K562 (cell line): ENCODE measurements at regions not wholly inside any gene's neighbourhood (a gene's known extent, or its start where the extent isn't known, plus 50 kb on each side); places are given as distances from the start of the nearest gene placed in this dataset.

ENCODE experiments used
- ATAC-seq: fragments of 200-7000 bp; cut with Tn5 transposase; 3 replicates; pipeline ENCODE4 v1.9.1; 2020; ENCODE audit warnings: moderate library complexity
- BruUV-seq: library from RNA; stranded (reverse); fragments of 400-500 nt; replicated peaks from 2 replicates; lab custom pipeline; 2021; lab: Mats Ljungman, UMichigan
- CTCF ChIA-PET: fragments of 300-600 bp; formaldehyde crosslinking; extraction: SDS; loops from one replicate; lab custom pipeline; 2021; ENCODE audit warnings: low intra/inter-chr PET ratio; lab: Yijun Ruan, JAX
- POLR2A ChIA-PET: fragments of 300-600, 350-650 bp; sonication (Branson Sonifier 250); formaldehyde crosslinking; extraction: SDS; loops from one replicate; lab custom pipeline; 2021; ENCODE audit warnings: antibody characterized with exemption, inconsistent platforms; lab: Yijun Ruan, JAX
- DNase-seq, 4 experiments: peaks; one replicate each; pipeline versions ENCODE4 v3.0.0 to v3.0.0-alpha.2; 2011 to 2018; ENCODE audit warnings: low spot score in 3 of 4, mixed read lengths in 3 of 4; ENCODE audit errors: extremely low read depth in 1 of 4
- FAIRE-seq: peaks from 2 replicates; lab custom pipeline; 2011; peaks lifted over from hg19 to GRCh38; lab: Jason Lieb, UNC
- H2AFZ ChIP-seq: 2 replicates; pipeline ENCODE4 v1.6.0; 2011; ENCODE audit warnings: low read depth, low read length, control low read depth, inconsistent platforms
- H3K27ac ChIP-seq: fragments of 200-600 bp; 3 replicates; pipeline ENCODE4 v1.8.0; 2011; ENCODE audit warnings: low read depth, mild to moderate bottlenecking, control low read depth, inconsistent platforms, low read length, moderate library complexity, mixed read lengths; ENCODE audit errors: extremely low read depth
- H3K27me3 ChIP-seq, 2 experiments: fragments of 300-600 bp in 1 of 2; 2 replicates in 1 of 2; 3 replicates in 1 of 2; pipeline versions ENCODE4 v1.6.0 to v1.8.0; 2011; ENCODE audit warnings: inconsistent platforms in 2 of 2, low read length in 2 of 2, mild to moderate bottlenecking in 1 of 2, mixed read lengths in 1 of 2, moderate library complexity in 1 of 2; ENCODE audit not compliant: control insufficient read depth in 2 of 2, insufficient read depth in 2 of 2
- H3K36me3 ChIP-seq: fragments of 300-600 bp; 3 replicates; pipeline ENCODE4 v1.8.0; 2011; ENCODE audit warnings: mild to moderate bottlenecking, low read length, inconsistent platforms; ENCODE audit not compliant: control insufficient read depth, insufficient read depth
- H3K4me1 ChIP-seq, 2 experiments: fragments of 200-600 bp in 1 of 2; replicated peaks in 1 of 2; 2 replicates in 1 of 2; 3 replicates in 1 of 2; pipeline versions ENCODE4 v1.5.1 to v1.8.0; 2011; ENCODE audit warnings: inconsistent platforms in 2 of 2, low read length in 2 of 2, mild to moderate bottlenecking in 1 of 2, mixed read lengths in 1 of 2, moderate library complexity in 1 of 2; ENCODE audit not compliant: control insufficient read depth in 2 of 2, insufficient read depth in 2 of 2
- H3K4me2 ChIP-seq: 2 replicates; pipeline ENCODE4 v1.6.1; 2011; ENCODE audit warnings: low read length, control low read depth, inconsistent platforms, mixed read lengths; ENCODE audit not compliant: insufficient read depth
- H3K4me3 ChIP-seq: fragments of 200-600 bp; sonication (generic), shearing (Covaris generic); 2 replicates; pipeline ENCODE4 v1.5.1; 2016; ENCODE audit warnings: control low read depth, inconsistent platforms
- H3K79me2 ChIP-seq: fragments of 200-600 bp; 3 replicates; pipeline ENCODE4 v1.8.0; 2011; ENCODE audit warnings: low read length, inconsistent platforms; ENCODE audit not compliant: control insufficient read depth, insufficient read depth
- H3K9ac ChIP-seq, 2 experiments: 2 replicates each; pipeline versions ENCODE4 v1.6.0 to v1.6.1; 2011; ENCODE audit warnings: low read depth in 2 of 2, low read length in 2 of 2, control low read depth in 1 of 2, inconsistent platforms in 1 of 2, mild to moderate bottlenecking in 1 of 2, mixed read lengths in 1 of 2; ENCODE audit not compliant: insufficient read depth in 1 of 2
- H3K9me1 ChIP-seq: one replicate; pipeline ENCODE4 v1.6.0; 2011; ENCODE audit warnings: inconsistent platforms, mild to moderate bottlenecking, low read length, moderate library complexity; ENCODE audit not compliant: control insufficient read depth, insufficient read depth
- H3K9me3 ChIP-seq: replicated peaks from 2 replicates; pipeline ENCODE4 v1.5.1; 2011; ENCODE audit warnings: low read depth, low read length, inconsistent platforms; ENCODE audit not compliant: control insufficient read depth, insufficient read depth
- H4K20me1 ChIP-seq: replicated peaks from 2 replicates; pipeline ENCODE4 v1.6.1; 2011; ENCODE audit warnings: low read length, inconsistent platforms, mixed read lengths; ENCODE audit not compliant: control insufficient read depth, insufficient read depth
- CBFA2T2 ChIP-seq: fragments of 450-650 bp; conservative IDR thresholded peaks from 2 replicates; pipeline ENCODE4 v1.6.1; 2017; ENCODE audit warnings: mild to moderate bottlenecking
- MEIS2 ChIP-seq: fragments of 450-650 bp; IDR thresholded peaks from 2 replicates; pipeline ENCODE4 v1.6.1; 2014; ENCODE audit warnings: mild to moderate bottlenecking; ENCODE audit not compliant: partially characterized antibody
- MTA3 ChIP-seq: fragments of 450-650 bp; formaldehyde crosslinking; IDR thresholded peaks from 2 replicates; pipeline ENCODE4 v1.6.1; 2017; ENCODE audit warnings: mild to moderate bottlenecking, borderline replicate concordance
- NR3C1 ChIP-seq: sonication (generic); formaldehyde crosslinking; IDR thresholded peaks from 2 replicates; pipeline ENCODE4 v1.8.1; 2022; ENCODE audit warnings: missing genetic modification reagents
- ZNF24 ChIP-seq: fragments of 450-650 bp; IDR thresholded peaks from 2 replicates; pipeline ENCODE4 v1.6.1; 2016
- ZNF408 ChIP-seq: fragments of 250-450 bp; sonication (Bioruptor Pico); IDR thresholded peaks from 2 replicates; pipeline ENCODE4 v1.4.0; 2020; ENCODE audit warnings: low read depth, mild to moderate bottlenecking, moderate library complexity
- ZNF77 ChIP-seq: fragments of 250-450 bp; sonication (Bioruptor Pico); IDR thresholded peaks from 2 replicates; pipeline ENCODE4 v1.5.0; 2020
- WGBS: fragments of 100-300 bp; shearing (Covaris generic); methylation state at CpG from one replicate; pipeline ENCODE4 v1.1.6; 2016; ENCODE audit warnings: low coverage, mixed read lengths; ENCODE audit not compliant: insufficient coverage; ENCODE audit errors: missing lambda C conversion rate; 5-methylcytosine and 5-hydroxymethylcytosine counted together
- in situ Hi-C: fragments of 300-500 bp; cut with MboI; formaldehyde crosslinking; loops from 4 replicates; pipeline ENCODE4 v1.15.0; 2018; ENCODE audit warnings: inconsistent platforms, mixed read lengths
- intact Hi-C: fragments of 100-400 bp; cut with micrococcal nuclease; formaldehyde crosslinking; loops from 2 replicates; pipeline ENCODE4 v1.14.2; 2022
- TF ChIP-seq, protein P1 (sequence below): sonication (generic); formaldehyde crosslinking; IDR thresholded peaks from 2 replicates; pipeline ENCODE4 v1.8.0; 2022; ENCODE audit warnings: missing genetic modification reagents, mild to moderate bottlenecking, moderate library complexity, borderline replicate concordance

GRCh38 chr6:156659822-156660198 is 117.4 kb upstream of the ARID1B start:
- H3K79me2 ChIP-seq = no peaks in the 10 kb centered on the region
- H3K9ac ChIP-seq = no peak overlapping the region
- no peak for FAIRE-seq
- 0% methylated on average over 2 of the region's 2 CpGs for WGBS
- no peak overlapping the region for H2AFZ ChIP-seq
- intact Hi-C loops (no loop called here), in situ Hi-C loops (no loop called here)
- TF ChIP-seq CBFA2T2 = no peak
- TF ChIP-seq ZNF77 (CRISPR knock-in tag) = no peak
- TF ChIP-seq MTA3 = no peak
- TF ChIP-seq, protein P1, sequence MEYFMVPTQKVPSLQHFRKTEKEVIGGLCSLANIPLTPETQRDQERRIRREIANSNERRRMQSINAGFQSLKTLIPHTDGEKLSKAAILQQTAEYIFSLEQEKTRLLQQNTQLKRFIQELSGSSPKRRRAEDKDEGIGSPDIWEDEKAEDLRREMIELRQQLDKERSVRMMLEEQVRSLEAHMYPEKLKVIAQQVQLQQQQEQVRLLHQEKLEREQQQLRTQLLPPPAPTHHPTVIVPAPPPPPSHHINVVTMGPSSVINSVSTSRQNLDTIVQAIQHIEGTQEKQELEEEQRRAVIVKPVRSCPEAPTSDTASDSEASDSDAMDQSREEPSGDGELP (CRISPR knock-in tag) = no peak
- TF ChIP-seq ZNF408 (CRISPR knock-in tag) = no peak
- TF ChIP-seq NR3C1 (CRISPR knock-in tag) = no peak
- TF ChIP-seq MEIS2 = no peak
- TF ChIP-seq ZNF24 = no peak
- H3K36me3 ChIP-seq = no peaks in the 10 kb centered on the region
- ATAC-seq = no peak
- BruUV-seq = no TSS peak
- peaks cover 5 to 25% of the 10 kb centered on the region in 2 experiments; a peak in 3 of 5 replicates for H3K27me3 ChIP-seq
- no peaks in the 10 kb centered on the region for H3K9me3 ChIP-seq
- DNase-seq = no peak
- no peak overlapping the region for H3K4me2 ChIP-seq
- H3K27ac ChIP-seq = no peak overlapping the region
- no peaks in the 10 kb centered on the region for H3K9me1 ChIP-seq
- H3K4me1 ChIP-seq = no peaks in the 10 kb centered on the region; a peak in 2 of 5 replicates
- ChIA-PET POLR2A (interaction anchor here (0.6 to 1.0 kb wide), 2 partner anchors 8 to 60 kb away, joined by 3 to 4 read pairs; no protein-coding TSS in a partner anchor), CTCF (interaction anchor here (0.7 kb wide), 1 partner anchor 82 kb away, joined by 4 read pairs; no protein-coding TSS in a partner anchor)
- H4K20me1 ChIP-seq = no peaks in the 10 kb centered on the region
- no peak overlapping the region for H3K4me3 ChIP-seq
